HG02870 (cell line): ENCODE measurements at regions not wholly inside any gene's neighbourhood (a gene's known extent, or its start where the extent isn't known, plus 50 kb on each side); places are given as distances from the start of the nearest gene placed in this dataset.
"Not testable (repeated sequence)": the region's sequence is repeated elsewhere in the genome, so short reads cannot be mapped to it uniquely, and the experiment has no call there.

Experiments used
- ATAC-seq: cut with Tn5 transposase; IDR thresholded peaks from one replicate; pipeline ENCODE4 v1.9.1; 2021; ENCODE audit warnings: mild to moderate bottlenecking, moderate library complexity; ENCODE audit not compliant: unreplicated experiment

- ATAC-seq: no peak
Observed at GRCh38 chr18:75775121-75775520, 347.6 kb upstream of the SMIM21 start.

- no peak for ATAC-seq
Observed at GRCh38 chr18:75773618-75774017, 346.1 kb upstream of the SMIM21 start.

- no peak for ATAC-seq
Observed at GRCh38 chr18:75762758-75763157, 335.3 kb upstream of the SMIM21 start.

DNA sequence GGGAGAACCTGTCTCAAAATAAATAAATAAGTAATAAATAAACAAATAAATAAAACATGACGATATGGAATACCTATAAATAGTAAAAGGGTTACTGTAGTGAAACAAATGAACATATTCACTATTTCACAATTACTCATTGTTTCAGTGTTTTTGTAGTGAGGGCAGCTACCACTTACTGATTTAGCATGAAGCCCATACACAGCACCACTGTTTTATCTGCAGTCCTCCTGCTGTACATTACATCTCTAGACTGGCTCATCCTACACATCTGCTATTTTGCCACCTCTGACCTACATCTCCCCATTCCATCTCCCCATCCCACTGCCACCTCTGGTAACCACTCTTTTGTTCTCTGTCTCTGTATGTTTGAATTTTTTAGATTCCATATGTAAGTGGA lies 332.7 kb upstream of the SMIM21 start:
- ATAC-seq: no peak

DNA sequence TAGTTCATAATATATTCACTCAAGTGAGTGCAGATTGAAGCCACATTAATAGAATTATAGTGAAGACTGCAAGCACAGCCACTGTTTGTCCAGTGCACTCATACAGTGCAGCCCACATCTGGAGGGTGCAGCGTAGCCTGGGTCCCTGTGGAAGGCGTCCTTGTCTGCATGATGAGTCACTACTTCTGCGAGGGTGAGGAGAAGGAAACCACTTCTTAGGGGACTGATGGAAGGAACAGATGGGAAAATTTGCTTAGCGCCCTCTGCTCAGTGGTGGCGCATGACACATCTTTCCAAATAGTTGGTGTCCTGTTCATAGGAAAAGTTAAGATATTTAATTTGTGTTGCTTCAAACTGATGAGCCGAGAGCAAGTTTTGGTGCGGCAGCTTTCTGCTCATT lies 330.4 kb upstream of the SMIM21 start:
- no peak for ATAC-seq

- no peak for ATAC-seq
Observed at GRCh38 chr18:75754433-75754832, 326.9 kb upstream of the SMIM21 start.

GRCh38 chr18:75753753-75754152 lies 326.2 kb upstream of the SMIM21 start:
- no peak for ATAC-seq

GRCh38 chr18:75752740-75753263 lies 325.3 kb upstream of the SMIM21 start:
- ATAC-seq: no peak

DNA sequence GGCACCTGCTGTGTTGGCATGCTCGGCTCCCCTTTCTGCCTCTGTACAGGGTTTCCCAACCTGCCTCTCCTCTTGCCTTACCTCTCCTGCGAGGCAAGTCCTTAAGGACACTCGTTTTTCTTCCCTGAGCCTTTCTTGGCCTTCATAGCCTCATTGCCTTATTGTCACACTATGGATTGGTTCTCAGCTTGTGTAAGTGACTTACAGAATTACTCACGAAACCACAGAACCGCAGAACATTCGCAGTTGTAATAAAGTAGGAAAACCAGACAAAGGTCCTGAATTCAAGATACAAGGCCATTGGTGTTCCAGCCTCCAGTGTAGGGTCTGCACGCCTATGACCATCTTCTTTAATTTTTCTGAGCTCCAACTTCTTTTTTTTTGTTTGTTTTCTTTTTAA lies 317.6 kb upstream of the SMIM21 start:
- ATAC-seq: no peak

DNA sequence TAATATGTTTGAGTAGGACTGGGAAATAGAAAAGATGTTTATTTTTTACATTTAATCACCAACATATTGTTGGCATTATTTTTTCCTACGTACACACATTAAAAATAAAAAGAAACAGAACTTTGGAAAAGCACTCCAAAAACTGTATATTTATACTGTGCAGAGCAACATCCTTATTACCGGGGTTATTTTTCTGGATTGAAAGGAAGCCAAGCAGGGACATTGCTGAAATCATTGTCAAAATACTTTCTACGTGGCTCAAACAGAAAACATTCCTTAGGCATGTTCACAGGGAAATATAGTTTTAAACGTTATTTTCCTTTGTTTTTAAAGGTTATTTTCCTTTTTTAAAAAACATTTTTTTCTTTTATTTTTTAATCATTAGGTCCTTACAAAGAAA lies 315.0 kb upstream of the SMIM21 start:
- ATAC-seq: no peak

- no peak for ATAC-seq
Observed at GRCh38 chr18:75739682-75740081, 312.2 kb upstream of the SMIM21 start.

GRCh38 chr18:75735291-75735690 lies 307.8 kb upstream of the SMIM21 start:
- no peak for ATAC-seq

- ATAC-seq: no peak
Observed at GRCh38 chr18:75730249-75730648, 302.7 kb upstream of the SMIM21 start.

DNA sequence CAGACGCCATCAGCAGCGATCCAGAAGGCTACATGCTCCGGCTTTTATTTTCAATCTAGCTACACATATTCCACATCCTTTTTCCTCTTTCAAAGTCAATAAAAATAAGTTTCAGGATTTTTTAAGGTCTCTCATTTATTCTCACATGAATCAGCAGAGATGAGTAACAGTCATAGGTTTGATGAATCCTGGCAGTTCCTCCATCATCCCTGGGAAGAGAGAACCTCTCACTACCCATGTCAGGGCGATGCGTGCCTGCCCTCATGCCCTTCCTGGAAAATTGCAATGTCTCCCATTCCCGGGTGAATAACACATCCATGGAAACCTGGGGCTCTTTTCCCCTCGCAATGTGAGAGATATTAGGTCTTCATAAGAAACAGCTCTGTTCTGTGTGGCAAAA lies 301.1 kb upstream of the SMIM21 start:
- no peak for ATAC-seq

- no peak for ATAC-seq
Observed at GRCh38 chr18:75727456-75727855, 300.0 kb upstream of the SMIM21 start.

DNA sequence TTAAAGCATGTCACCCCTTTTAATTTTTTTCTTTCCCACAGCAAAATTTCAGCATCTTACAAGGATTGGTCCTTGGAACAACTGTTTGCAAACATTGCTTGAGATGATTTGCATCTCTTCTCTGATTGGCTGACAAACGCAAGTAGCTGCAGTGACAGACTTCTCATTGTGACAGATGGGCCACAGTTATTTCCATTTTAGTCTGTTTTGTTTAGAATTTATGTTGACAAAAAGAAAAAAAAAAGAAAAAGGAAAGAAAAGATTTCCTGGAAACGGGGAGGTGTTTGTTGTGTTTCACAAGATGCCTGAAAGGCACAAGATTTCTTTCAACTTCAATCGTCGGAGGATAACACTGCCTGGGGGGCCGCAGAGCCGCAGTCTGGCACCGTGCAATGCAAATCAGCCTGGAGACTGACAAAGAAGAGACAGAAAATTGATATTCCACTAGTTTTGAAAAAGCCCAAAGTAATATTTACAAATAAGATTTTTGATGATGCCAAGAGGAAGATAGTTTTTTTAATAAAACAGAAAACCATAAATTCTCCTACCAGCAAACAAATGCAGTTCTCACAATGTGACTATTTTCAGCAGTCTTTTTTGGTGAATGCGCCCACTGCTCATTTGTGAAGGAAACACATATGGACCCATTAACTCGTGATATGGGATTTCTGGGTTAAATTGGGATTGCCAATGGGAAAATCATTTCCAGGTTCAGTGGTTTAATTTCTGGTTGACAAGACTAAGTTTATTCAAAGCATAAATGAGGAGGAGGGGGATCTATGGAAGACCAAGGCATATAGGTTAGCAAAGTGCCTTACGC lies 296.2 kb upstream of the SMIM21 start:
- no peak for ATAC-seq

DNA sequence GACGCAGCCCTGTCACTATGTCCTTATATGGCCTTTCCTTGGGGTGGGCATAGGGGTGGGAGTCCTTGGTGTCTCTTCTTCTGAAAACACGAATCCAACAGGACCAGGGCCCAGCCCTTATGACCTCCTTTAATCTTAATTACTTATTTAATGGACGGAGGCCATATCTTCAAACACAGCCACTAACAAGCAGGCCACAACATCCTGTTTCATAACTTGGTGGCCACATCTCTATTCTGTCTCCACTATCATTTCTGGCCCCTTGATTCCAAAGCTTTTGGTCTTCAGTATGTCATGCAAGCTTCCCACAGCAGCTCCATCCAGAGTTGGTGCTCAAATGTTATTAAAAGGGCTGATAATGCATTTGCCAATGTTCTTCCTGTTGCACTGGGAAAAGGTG lies 287.3 kb upstream of the SMIM21 start:
- no peak for ATAC-seq

- not testable (repeated sequence) for ATAC-seq
Observed at GRCh38 chr18:75712124-75712867, 284.8 kb upstream of the SMIM21 start.

DNA sequence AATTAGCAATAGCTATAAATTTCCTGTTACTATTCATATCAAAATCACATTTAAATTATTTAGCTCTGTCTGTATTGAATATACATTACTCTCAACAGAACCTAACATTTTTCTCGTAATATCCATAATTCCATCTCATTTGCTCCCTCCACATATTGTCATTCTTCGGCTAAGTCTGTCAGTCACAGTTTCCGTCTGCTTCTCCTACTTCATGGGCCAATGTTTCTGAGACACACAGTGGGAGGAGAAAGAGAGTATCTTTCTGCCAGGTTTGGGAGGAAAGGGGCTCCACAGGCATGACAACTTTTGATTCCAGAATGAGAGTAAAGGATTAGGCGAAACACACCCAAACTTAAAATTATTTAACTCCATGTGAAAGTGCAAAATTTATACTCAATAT lies 273.1 kb upstream of the SMIM21 start:
- ATAC-seq: no peak

DNA sequence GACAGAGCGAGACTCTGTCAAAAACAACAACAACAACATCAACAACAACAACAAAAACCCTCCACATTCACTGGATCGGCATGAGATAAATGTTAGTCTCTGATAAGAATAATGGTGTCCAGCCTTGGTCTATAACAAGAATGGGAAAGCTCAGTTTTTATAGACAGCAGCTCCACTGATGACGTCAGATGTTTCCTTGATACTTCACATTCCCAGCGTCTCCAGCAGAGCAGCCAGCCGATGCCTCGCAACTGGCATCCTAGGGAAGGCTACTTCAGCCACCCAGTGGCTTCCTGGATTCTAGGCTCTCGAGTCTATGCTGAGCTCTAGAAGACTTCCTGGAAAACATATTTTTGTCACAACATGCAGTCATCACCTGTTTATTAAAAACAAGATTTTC lies 271.4 kb upstream of the SMIM21 start:
- no peak for ATAC-seq

- ATAC-seq: no peak
Observed at GRCh38 chr18:75697493-75697892, 270.0 kb upstream of the SMIM21 start.

GRCh38 chr18:75696391-75696790 lies 268.9 kb upstream of the SMIM21 start:
- no peak for ATAC-seq
